Activated CD8-positive, alpha-beta memory T cell treated with anti-CD3 and anti-CD28 coated beads for 24 hours (primary cell): ENCODE measurements at regions not wholly inside any gene's neighbourhood (a gene's known extent, or its start where the extent isn't known, plus 50 kb on each side); places are given as distances from the start of the nearest gene placed in this dataset.

ENCODE experiments used
- DNase-seq: peaks from one replicate; pipeline ENCODE4 v3.0.0-alpha.2; 2020

- no peak for DNase-seq
Observed at GRCh38 chr1:55724551-55725325, 509.6 kb upstream of the USP24 start.

DNA sequence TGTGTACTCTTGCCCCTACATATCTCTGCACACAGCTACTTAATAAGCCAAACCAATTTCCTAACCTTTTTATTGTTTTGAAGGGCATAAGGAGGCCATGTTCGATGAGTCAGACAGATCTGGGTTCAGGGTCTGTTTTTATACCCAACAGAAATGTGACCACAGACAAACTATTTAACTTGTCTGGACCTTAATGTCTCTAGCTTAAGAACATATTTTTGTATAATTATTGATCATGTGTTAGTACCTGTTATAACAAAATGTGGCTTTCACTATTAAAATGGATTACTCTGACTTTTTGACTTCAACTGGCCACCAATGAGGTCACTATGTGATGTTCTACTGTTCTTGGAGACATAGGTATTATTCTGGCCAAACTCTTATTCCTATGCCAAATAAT is 507.8 kb upstream of the USP24 start:
- no peak for DNase-seq

DNA sequence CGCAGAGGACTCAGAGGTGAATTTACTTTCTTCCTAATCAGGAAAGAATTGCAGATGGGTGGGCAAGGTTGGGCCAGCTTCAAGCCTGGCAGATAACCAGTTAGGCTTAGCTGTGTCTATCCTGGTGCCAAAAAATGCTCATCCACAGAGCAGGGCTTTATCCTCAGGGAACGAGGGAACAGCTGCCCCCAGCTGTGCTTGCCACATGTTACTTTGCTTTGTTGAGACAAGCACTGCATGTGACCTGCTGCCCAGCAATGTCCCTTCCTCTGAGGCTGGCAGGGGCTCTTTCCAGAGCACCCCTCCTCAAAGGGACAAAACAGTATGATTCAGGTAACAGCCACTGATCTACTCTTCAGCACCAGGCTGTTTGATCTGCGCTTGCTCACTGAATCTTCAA is 505.1 kb upstream of the USP24 start:
- no peak for DNase-seq

GRCh38 chr1:55718758-55719671 is 503.9 kb upstream of the USP24 start:
- no peak for DNase-seq

GRCh38 chr1:55717111-55717510 is 501.9 kb upstream of the USP24 start:
- DNase-seq, result no peak

- DNase-seq, result no peak
Observed at GRCh38 chr1:55716610-55717009, 501.4 kb upstream of the USP24 start.

DNA sequence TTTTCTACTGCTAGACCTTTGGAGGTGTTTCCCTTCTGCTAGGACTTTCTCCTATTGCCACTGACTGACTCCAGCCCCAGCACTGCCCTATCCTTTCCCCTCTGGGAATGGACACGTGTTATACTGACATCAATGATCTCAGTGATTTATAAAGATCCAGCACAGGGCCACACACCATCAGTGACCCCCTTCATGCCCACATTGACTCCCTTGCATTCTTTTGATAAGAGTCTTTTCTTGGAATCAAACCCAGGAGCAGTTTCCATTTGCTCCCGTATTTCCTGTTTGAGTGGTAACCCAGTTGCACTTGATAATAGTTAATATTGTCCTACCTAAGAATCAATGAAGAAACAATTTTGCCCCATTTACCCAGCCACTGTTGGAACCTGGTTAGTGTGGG is 501.0 kb upstream of the USP24 start:
- DNase-seq, result no peak

DNA sequence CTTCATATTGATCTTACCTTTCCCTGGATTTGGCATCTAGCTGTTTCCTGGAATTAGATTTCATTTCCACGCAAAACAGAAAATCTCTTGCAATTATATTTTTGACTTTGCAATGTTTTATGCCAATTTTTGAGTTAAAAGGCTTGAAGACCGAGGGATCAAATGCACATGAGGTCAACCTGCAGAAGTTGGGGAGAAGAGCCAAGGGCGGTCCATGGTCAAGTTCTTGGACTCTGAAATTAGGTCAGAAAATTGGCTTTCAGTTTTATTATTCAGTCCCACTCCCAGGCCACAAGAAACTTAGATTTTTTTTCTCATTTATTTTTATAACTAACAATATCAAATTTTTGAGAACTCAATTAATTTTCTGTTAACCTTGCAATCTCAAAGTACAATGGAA is 499.1 kb upstream of the USP24 start:
- no peak for DNase-seq

DNA sequence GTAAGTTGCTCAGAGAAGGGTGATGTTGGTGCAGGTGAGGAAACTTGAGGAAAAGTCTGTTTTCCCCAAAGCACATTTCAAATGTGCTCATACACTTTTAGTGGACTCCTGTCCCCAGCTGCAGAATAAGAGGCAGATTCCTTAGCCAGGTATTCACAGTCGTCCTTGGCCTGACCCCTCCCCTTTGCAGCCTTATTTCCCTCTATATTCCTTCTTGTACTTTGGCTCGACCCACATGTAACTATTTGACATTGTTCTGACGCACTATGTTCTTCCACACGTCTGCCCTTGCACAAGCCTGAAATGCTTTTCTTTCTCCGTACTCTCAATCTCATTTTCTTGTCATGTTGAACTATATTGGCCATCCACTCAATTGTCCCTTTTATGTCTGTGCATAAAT is 498.4 kb upstream of the USP24 start:
- no peak for DNase-seq

GRCh38 chr1:55712148-55712547 is 497.0 kb upstream of the USP24 start:
- no peak for DNase-seq

- no peak for DNase-seq
Observed at GRCh38 chr1:55708781-55709180, 493.6 kb upstream of the USP24 start.

DNA sequence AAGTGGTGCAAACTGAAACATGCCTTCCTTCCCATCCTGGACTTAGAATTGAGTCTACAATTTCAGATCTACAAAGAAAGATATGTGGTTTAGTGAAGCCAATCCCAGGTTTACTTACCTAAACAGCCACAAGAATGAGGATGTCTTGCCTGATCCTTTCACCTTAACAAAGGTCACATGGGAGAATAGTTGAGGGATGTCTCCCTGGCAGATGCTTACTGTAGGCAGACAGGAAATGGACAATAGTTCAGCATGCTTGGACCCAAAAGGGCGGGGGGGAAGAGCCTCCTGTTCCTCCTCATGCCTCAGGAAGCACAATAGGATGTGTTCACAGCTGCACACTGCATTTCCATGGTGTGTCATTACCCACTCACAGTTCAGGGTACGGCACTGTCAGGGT is 492.7 kb upstream of the USP24 start:
- no peak for DNase-seq

GRCh38 chr1:55707196-55707595 is 492.0 kb upstream of the USP24 start:
- DNase-seq, result no peak

DNA sequence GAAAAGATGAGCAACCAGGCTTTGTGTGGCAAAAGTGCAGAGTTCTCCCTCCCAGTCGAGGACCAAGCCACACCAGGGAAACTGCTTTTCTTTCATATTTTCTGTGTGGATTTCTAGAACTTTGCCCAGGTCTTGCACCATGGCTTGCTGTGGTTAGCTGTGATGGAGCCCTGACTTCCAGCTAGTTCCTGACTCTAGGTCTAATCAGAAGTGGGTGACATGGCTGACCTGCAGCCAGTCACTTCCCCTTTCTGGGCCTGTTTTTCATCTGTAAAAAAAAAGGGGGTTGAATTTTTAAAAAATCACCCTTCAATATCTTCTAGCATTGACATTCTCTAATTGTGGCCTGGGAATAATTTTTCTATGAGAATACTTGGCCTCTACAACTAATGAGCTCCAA is 491.2 kb upstream of the USP24 start:
- no peak for DNase-seq

DNA sequence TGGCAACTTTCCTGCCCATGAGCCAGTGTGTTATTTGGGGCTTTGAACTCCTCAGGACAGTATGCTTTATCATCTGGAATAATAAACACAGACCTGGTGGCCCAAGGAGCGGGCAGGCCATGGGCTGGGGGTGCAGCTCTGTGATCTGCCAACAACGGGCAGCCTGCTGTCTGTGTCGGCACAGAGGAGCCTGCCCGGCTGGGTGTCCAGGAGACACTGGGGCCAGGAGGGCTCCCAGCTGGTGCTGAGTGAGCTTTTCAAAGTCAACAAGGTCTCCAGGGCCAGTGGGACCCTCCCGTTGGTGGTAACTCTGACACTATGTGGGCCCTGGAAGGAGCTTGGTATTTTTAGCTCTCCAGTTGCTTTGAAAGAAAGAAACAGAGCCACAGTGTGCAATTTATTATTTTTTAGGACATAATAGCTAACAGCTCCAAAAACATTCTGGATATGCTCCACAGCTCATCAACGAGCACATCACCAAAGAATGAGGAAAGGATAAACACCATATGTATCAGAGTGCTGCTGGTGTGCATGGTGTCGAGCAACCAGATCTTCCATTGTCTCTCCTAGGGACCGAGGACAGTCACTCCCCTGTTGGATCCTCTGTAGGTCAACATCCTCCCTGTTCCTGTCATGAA is 488.7 kb upstream of the USP24 start:
- DNase-seq, result no peak

GRCh38 chr1:55702064-55702463 is 486.9 kb upstream of the USP24 start:
- DNase-seq, result no peak

GRCh38 chr1:55700359-55701130 is 485.4 kb upstream of the USP24 start:
- no peak for DNase-seq

DNA sequence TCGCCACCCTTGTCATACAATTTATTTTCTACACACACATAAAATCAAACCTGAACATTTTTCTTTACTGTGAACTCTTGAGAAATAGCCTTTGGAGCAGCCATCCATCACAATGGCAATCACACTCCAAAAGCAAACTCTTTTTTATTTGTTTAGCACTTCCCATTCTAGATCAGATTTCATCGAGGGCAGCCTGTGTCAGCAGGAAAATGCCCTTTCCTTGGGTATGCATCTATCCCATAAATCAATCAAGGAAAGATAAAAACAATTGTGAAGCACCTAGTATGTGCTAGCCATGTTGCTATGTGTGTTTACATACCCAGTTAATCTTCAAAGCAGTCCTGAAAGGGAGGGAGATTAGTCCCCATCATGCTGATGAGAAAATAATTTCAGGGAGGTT is 484.1 kb upstream of the USP24 start:
- DNase-seq, result no peak

DNA sequence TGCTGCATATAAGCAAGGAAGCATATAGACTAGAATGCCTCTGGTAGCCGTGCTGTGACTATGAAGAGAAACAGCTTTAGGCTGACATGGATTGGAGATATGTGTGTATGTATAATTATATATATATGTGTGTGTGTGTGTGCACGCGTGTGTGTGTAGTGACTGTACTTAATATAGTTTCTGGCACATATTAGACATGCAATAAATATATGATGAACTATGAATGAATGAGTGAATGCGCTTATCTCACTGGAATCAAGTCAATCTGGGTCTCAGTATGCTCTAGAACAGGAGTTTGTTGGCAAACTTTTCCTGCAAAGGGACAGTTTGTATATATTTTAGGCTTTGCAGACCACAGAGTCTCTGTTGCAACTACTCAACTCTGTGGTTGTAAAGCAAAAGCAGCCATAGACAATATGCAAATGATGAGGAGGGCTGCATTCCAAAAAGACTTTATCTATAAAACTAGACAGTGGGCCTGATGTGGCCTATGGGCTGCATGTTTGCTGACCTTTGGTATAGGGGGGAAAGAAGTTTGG is 482.9 kb upstream of the USP24 start:
- no peak for DNase-seq

GRCh38 chr1:55696891-55697290 is 481.7 kb upstream of the USP24 start:
- no peak for DNase-seq

DNA sequence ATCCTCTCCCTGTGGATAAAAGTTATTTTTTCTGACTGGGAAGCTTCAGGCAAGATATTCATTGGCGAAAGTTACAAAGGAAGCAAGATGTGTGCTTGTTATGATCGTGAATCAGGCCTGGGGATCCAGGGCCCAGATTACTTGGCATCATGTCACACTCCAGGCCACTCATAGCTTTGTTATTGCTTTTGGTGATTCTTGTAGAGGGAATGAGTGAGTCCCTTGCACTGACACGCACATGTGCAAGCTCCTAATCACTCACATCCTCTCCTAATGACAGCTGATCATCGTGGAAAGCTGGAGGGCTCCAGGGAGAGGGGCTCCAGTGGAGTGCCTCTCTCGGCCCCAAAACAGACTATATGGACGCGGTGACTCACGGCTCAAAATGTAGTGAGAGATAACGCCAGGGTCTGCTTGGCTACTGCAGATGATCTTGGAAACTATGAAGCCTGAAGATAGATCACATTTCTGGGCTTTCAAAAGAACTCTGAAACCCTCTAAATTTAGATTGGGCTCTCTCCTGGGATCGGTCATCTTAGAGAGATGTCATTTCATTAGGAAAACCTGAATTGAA is 481.1 kb upstream of the USP24 start:
- no peak for DNase-seq

DNA sequence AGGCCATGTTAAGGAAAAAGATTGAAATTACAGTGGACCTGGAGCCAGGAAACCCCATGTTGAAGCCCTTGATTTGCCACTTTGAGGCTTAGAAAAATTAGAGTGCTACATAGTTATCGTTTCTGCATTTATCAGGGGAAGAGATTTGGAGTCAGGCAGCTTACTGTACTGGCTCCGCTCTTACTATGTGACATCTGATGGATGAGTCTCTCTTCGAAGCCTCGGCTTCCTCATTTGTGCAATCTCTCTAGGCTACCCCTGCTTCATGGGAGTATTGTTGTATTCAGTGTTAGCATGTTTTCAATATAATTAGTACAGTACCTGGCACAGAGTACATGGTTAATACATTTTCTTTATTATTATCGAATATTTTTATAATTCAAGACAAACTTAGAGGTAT is 480.4 kb upstream of the USP24 start:
- DNase-seq, result no peak
